SK-N-SH (cell line): ENCODE measurements at regions not wholly inside any gene's neighbourhood (a gene's known extent, or its start where the extent isn't known, plus 50 kb on each side); places are given as distances from the start of the nearest gene placed in this dataset.

Source experiments
- CTCF ChIA-PET: fragments of 300-600, 350-600 bp; formaldehyde crosslinking; extraction: SDS; loops from one replicate; lab custom pipeline; 2021; lab: Yijun Ruan, JAX
- POLR2A ChIA-PET: fragments of 350-600 bp; sonication (Branson Sonifier 250); formaldehyde crosslinking; extraction: SDS; loops from one replicate; lab custom pipeline; 2020; ENCODE audit warnings: antibody characterized with exemption, inconsistent platforms; lab: Yijun Ruan, JAX
- DNase-seq: peaks from one replicate; pipeline ENCODE4 v3.0.0; 2012
- H2AFZ ChIP-seq: fragments of 200-600 bp; sonication (generic); 2 replicates; pipeline ENCODE4 v1.8.1; 2016; ENCODE audit warnings: antibody characterized with exemption, mild to moderate bottlenecking, low read depth
- H3F3A ChIP-seq: fragments of 200-600 bp; sonication (generic); replicated peaks from 2 replicates; pipeline ENCODE3; 2016; ENCODE audit warnings: antibody characterized with exemption, mild to moderate bottlenecking; ENCODE audit not compliant: insufficient read depth
- H3K27ac ChIP-seq, 2 experiments: fragments of 200-500 bp in 1 of 2; fragments of 200-600 bp in 1 of 2; sonication (Bioruptor generic) in 1 of 2; sonication (generic), shearing (Covaris generic) in 1 of 2; 2 replicates each; pipeline versions ENCODE4 v1.5.1 to v1.6.1; 2014 to 2016; ENCODE audit warnings: low read depth in 2 of 2, inconsistent platforms in 1 of 2, low read length in 1 of 2, mild to moderate bottlenecking in 1 of 2, mixed read lengths in 1 of 2
- H3K27me3 ChIP-seq: fragments of 200-600 bp; sonication (generic), shearing (Covaris generic); 2 replicates; pipeline ENCODE4 v1.6.1; 2016; ENCODE audit warnings: mixed run types; ENCODE audit not compliant: insufficient read depth
- H3K36me3 ChIP-seq, 2 experiments: fragments of 200-500 bp in 1 of 2; fragments of 200-600 bp in 1 of 2; sonication (Bioruptor generic) in 1 of 2; sonication (generic) in 1 of 2; replicated peaks in 1 of 2; 2 replicates each; pipeline versions ENCODE3 to v1.5.1; 2014 to 2016; ENCODE audit warnings: low read length in 1 of 2, mild to moderate bottlenecking in 1 of 2; ENCODE audit not compliant: insufficient read depth in 2 of 2, control insufficient read depth in 1 of 2
- H3K4me1 ChIP-seq, 2 experiments: fragments of 200-500 bp in 1 of 2; fragments of 200-600 bp in 1 of 2; sonication (Bioruptor generic) in 1 of 2; sonication (generic), shearing (Covaris generic) in 1 of 2; 2 replicates each; pipeline versions ENCODE4 v1.5.1 to v1.6.1; 2014 to 2016; ENCODE audit warnings: low read depth in 1 of 2, low read length in 1 of 2, mixed run types in 1 of 2; ENCODE audit not compliant: insufficient read depth in 2 of 2, control insufficient read depth in 1 of 2
- H3K4me2 ChIP-seq: fragments of 200-600 bp; sonication (generic), shearing (Covaris generic); 2 replicates; pipeline ENCODE4 v1.6.1; 2017; ENCODE audit warnings: mixed run types
- H3K4me3 ChIP-seq, 2 experiments: fragments of 200-500 bp in 1 of 2; fragments of 200-600 bp in 1 of 2; sonication (Bioruptor generic) in 1 of 2; sonication (generic), shearing (Covaris generic) in 1 of 2; 2 replicates each; pipeline versions ENCODE4 v1.5.1 to v1.8.1; 2014 to 2016; ENCODE audit warnings: low read depth in 2 of 2, inconsistent platforms in 1 of 2, low read length in 1 of 2, mild to moderate bottlenecking in 1 of 2, mixed read lengths in 1 of 2, moderate library complexity in 1 of 2
- H3K79me2 ChIP-seq: fragments of 200-600 bp; sonication (generic); 2 replicates; pipeline ENCODE4 v1.8.1; 2017; ENCODE audit warnings: mild to moderate bottlenecking; ENCODE audit not compliant: insufficient read depth
- H3K9ac ChIP-seq: fragments of 200-600 bp; sonication (generic); 2 replicates; pipeline ENCODE4 v1.6.1; 2017; ENCODE audit warnings: mixed run types
- H3K9me2 ChIP-seq: fragments of 200-600 bp; sonication (generic); 2 replicates; pipeline ENCODE4 v1.6.1; 2017; ENCODE audit warnings: mixed run types
- H3K9me3 ChIP-seq: fragments of 200-600 bp; sonication (generic); 2 replicates; pipeline ENCODE4 v1.6.1; 2017; ENCODE audit warnings: mixed run types, mild to moderate bottlenecking, moderate library complexity
- H4K20me1 ChIP-seq: fragments of 200-600 bp; sonication (generic); 2 replicates; pipeline ENCODE4 v1.6.1; 2017; ENCODE audit warnings: mild to moderate bottlenecking, mixed run types; ENCODE audit not compliant: insufficient read depth
- CHD2 ChIP-seq: fragments of 150-350 bp; IDR thresholded peaks from 2 replicates; pipeline ENCODE4 v1.6.1; 2018; ENCODE audit warnings: low read length; ENCODE audit not compliant: partially characterized antibody
- CTCF ChIP-seq: fragments of 200-600 bp; sonication (generic); IDR thresholded peaks from 2 replicates; pipeline ENCODE4 v1.6.1; 2017; ENCODE audit warnings: antibody characterized with exemption, mild to moderate bottlenecking, moderate library complexity
- ELF1 ChIP-seq: IDR thresholded peaks from 2 replicates; pipeline ENCODE4 v1.4.0; 2012
- EP300 ChIP-seq, 2 experiments: IDR thresholded peaks; 2 replicates each; pipeline versions ENCODE4 v1.4.0 to v1.6.1; 2012; ENCODE audit warnings: borderline replicate concordance in 1 of 2, low read depth in 1 of 2, low read length in 1 of 2
- FOXJ3 ChIP-seq: sonication (generic); formaldehyde crosslinking; IDR thresholded peaks from 2 replicates; pipeline ENCODE4 v1.5.1; 2020; ENCODE audit warnings: mild to moderate bottlenecking, missing genetic modification reagents
- FOXM1 ChIP-seq: IDR thresholded peaks from 2 replicates; pipeline ENCODE4 v1.4.0; 2012; ENCODE audit warnings: low read depth, mild to moderate bottlenecking
- GABPA ChIP-seq: IDR thresholded peaks from 2 replicates; pipeline ENCODE4 v1.4.0; 2012; ENCODE audit warnings: low read depth, mild to moderate bottlenecking
- JUND ChIP-seq: IDR thresholded peaks from 2 replicates; pipeline ENCODE4 v1.4.0; 2012
- MAX ChIP-seq: IDR thresholded peaks from 2 replicates; pipeline ENCODE4 v1.4.0; 2012; ENCODE audit warnings: low read depth
- MXI1 ChIP-seq: IDR thresholded peaks from 2 replicates; pipeline ENCODE4 v1.6.1; 2012; ENCODE audit warnings: mild to moderate bottlenecking, low read depth, low read length, improper control_type of control experiment
- NFIC ChIP-seq: IDR thresholded peaks from 2 replicates; pipeline ENCODE4 v1.4.0; 2012; ENCODE audit warnings: borderline replicate concordance
- PBX3 ChIP-seq: IDR thresholded peaks from 2 replicates; pipeline ENCODE4; 2012
- RAD21 ChIP-seq: IDR thresholded peaks from 2 replicates; pipeline ENCODE4 v1.6.1; 2012; ENCODE audit warnings: mild to moderate bottlenecking, low read length
- RCOR1 ChIP-seq: fragments of 150-350 bp; IDR thresholded peaks from 2 replicates; pipeline ENCODE4 v1.6.1; 2017; ENCODE audit warnings: antibody characterized with exemption, low read length
- REST ChIP-seq: IDR thresholded peaks from 2 replicates; pipeline ENCODE4 v1.6.1; 2012; ENCODE audit warnings: mild to moderate bottlenecking, low read depth, low read length, moderate library complexity
- RFX5 ChIP-seq: IDR thresholded peaks from 2 replicates; pipeline ENCODE4 v1.6.1; 2012; ENCODE audit warnings: mild to moderate bottlenecking, improper control_type of control experiment, low read length
- RXRA ChIP-seq: IDR thresholded peaks from 2 replicates; pipeline ENCODE4 v1.4.0; 2012; ENCODE audit warnings: low read depth, mild to moderate bottlenecking, borderline replicate concordance
- SIN3A ChIP-seq: IDR thresholded peaks from 2 replicates; pipeline ENCODE4 v1.6.1; 2012; ENCODE audit warnings: low read depth, mild to moderate bottlenecking, low read length, moderate library complexity, borderline replicate concordance
- SMC3 ChIP-seq: IDR thresholded peaks from 2 replicates; pipeline ENCODE4 v1.6.1; 2012; ENCODE audit warnings: low read depth, low read length, improper control_type of control experiment
- TEAD4 ChIP-seq: IDR thresholded peaks from 2 replicates; pipeline ENCODE4 v1.4.0; 2012; ENCODE audit warnings: mild to moderate bottlenecking, borderline replicate concordance; ENCODE audit not compliant: insufficient read depth
- YY1 ChIP-seq: IDR thresholded peaks from 2 replicates; pipeline ENCODE4 v1.4.0; 2012; ENCODE audit warnings: low read depth, mild to moderate bottlenecking
- WGBS: methylation state at CpG from one replicate; pipeline ENCODE4 v1.1.6; 2017; ENCODE audit warnings: low lambda C conversion rate; 5-methylcytosine and 5-hydroxymethylcytosine counted together

GRCh38 chr18:46400449-46400848 is 256.6 kb downstream of the LOXHD1 start:
- no peak for TF ChIP-seq CHD2
- no peak for TF ChIP-seq FOXJ3
- no peak for TF ChIP-seq RCOR1
- TF ChIP-seq JUND, result no peak
- TF ChIP-seq PBX3, result no peak
- no peak for TF ChIP-seq RAD21
- no peak for TF ChIP-seq ELF1
- TF ChIP-seq CTCF, result no peak
- no peak for TF ChIP-seq NFIC
- no peak for TF ChIP-seq SIN3A
- TF ChIP-seq MAX, result no peak
- TF ChIP-seq RFX5, result no peak
- TF ChIP-seq MXI1, result no peak
- Histone ChIP-seq H3K27me3 (no peaks in the 10 kb centered on the region), H3K36me3 (no peaks in the 10 kb centered on the region), H3K4me1 (peaks cover 0 to 28% of the 10 kb centered on the region in 2 experiments; a peak in 1 of 4 replicates), H2AFZ (no peak overlapping the region), H3F3A (no peaks in the 10 kb centered on the region), H3K4me3 (no peak overlapping the region), H3K27ac (no peak overlapping the region), H3K4me2 (no peak overlapping the region), H3K9ac (no peak overlapping the region), H3K9me2 (no peaks in the 10 kb centered on the region), H4K20me1 (no peaks in the 10 kb centered on the region), H3K79me2 (no peaks in the 10 kb centered on the region), H3K9me3 (no peaks in the 10 kb centered on the region)
- POLR2A ChIA-PET, result no interaction called here
- no peak for DNase-seq
- CTCF ChIA-PET, result interaction anchor here (1.3 kb wide), 1 partner anchor 12 kb away, joined by 3 read pairs; no protein-coding TSS in a partner anchor
- 72% methylated on average over 8 of the region's 8 CpGs for WGBS

- H3K79me2 ChIP-seq, result no peaks in the 10 kb centered on the region
- H3K36me3 ChIP-seq, result no peaks in the 10 kb centered on the region
- H3K4me3 ChIP-seq, result no peak overlapping the region
- H3K27me3 ChIP-seq, result no peaks in the 10 kb centered on the region
- H4K20me1 ChIP-seq, result no peaks in the 10 kb centered on the region
- H2AFZ ChIP-seq, result no peak overlapping the region
- DNase-seq, result no peak
- H3K9me2 ChIP-seq, result no peaks in the 10 kb centered on the region
- no peaks in the 10 kb centered on the region for H3F3A ChIP-seq
- H3K9me3 ChIP-seq, result no peaks in the 10 kb centered on the region
- POLR2A ChIA-PET, result no interaction called here
- CTCF ChIA-PET, result interaction anchor here (1.4 to 1.9 kb wide), 2 partner anchors 9 to 121 kb away, joined by 4 to 5 read pairs; no protein-coding TSS in a partner anchor
- H3K4me2 ChIP-seq, result no peak overlapping the region
- H3K4me1 ChIP-seq, result peaks cover 0 to 37% of the 10 kb centered on the region in 2 experiments; a peak in 1 of 4 replicates
- no peak overlapping the region for H3K27ac ChIP-seq
- H3K9ac ChIP-seq, result no peak overlapping the region
- WGBS, result 70% methylated on average over 7 of the region's 7 CpGs
- TF ChIP-seq JUND (no peak), RFX5 (no peak), REST (no peak), SMC3 (no peak), CTCF (no peak), FOXM1 (no peak), RXRA (no peak), TEAD4 (no peak), EP300 (IDR thresholded peaks at IDR 0.05; ENCODE audit: borderline replicate concordance in 1 of 2, low read depth in 1 of 2, low read length in 1 of 2) (no peak), GABPA (no peak), YY1 (no peak)
Measured at GRCh38 chr18:46401486-46402070, 255.4 kb downstream of the LOXHD1 start.
